K562 (cell line): ENCODE measurements at regions not wholly inside any gene's neighbourhood (a gene's known extent, or its start where the extent isn't known, plus 50 kb on each side); places are given as distances from the start of the nearest gene placed in this dataset.

Source experiments
- ATAC-seq: fragments of 200-7000 bp; cut with Tn5 transposase; 3 replicates; pipeline ENCODE4 v1.9.1; 2020; ENCODE audit warnings: moderate library complexity
- BruUV-seq: library from RNA; stranded (reverse); fragments of 400-500 nt; replicated peaks from 2 replicates; lab custom pipeline; 2021; lab: Mats Ljungman, UMichigan
- CTCF ChIA-PET: fragments of 300-600 bp; formaldehyde crosslinking; extraction: SDS; loops from one replicate; lab custom pipeline; 2021; ENCODE audit warnings: low intra/inter-chr PET ratio; lab: Yijun Ruan, JAX
- POLR2A ChIA-PET: fragments of 300-600, 350-650 bp; sonication (Branson Sonifier 250); formaldehyde crosslinking; extraction: SDS; loops from one replicate; lab custom pipeline; 2021; ENCODE audit warnings: antibody characterized with exemption, inconsistent platforms; lab: Yijun Ruan, JAX
- DNase-seq, 4 experiments: peaks; one replicate each; pipeline versions ENCODE4 v3.0.0 to v3.0.0-alpha.2; 2011 to 2018; ENCODE audit warnings: low spot score in 3 of 4, mixed read lengths in 3 of 4; ENCODE audit errors: extremely low read depth in 1 of 4
- FAIRE-seq: peaks from 2 replicates; lab custom pipeline; 2011; peaks lifted over from hg19 to GRCh38; lab: Jason Lieb, UNC
- H2AFZ ChIP-seq: 2 replicates; pipeline ENCODE4 v1.6.0; 2011; ENCODE audit warnings: low read depth, low read length, control low read depth, inconsistent platforms
- H3K27ac ChIP-seq: fragments of 200-600 bp; 3 replicates; pipeline ENCODE4 v1.8.0; 2011; ENCODE audit warnings: low read depth, mild to moderate bottlenecking, control low read depth, inconsistent platforms, low read length, moderate library complexity, mixed read lengths; ENCODE audit errors: extremely low read depth
- H3K27me3 ChIP-seq, 2 experiments: fragments of 300-600 bp in 1 of 2; 2 replicates in 1 of 2; 3 replicates in 1 of 2; pipeline versions ENCODE4 v1.6.0 to v1.8.0; 2011; ENCODE audit warnings: inconsistent platforms in 2 of 2, low read length in 2 of 2, mild to moderate bottlenecking in 1 of 2, mixed read lengths in 1 of 2, moderate library complexity in 1 of 2; ENCODE audit not compliant: control insufficient read depth in 2 of 2, insufficient read depth in 2 of 2
- H3K36me3 ChIP-seq: fragments of 300-600 bp; 3 replicates; pipeline ENCODE4 v1.8.0; 2011; ENCODE audit warnings: mild to moderate bottlenecking, low read length, inconsistent platforms; ENCODE audit not compliant: control insufficient read depth, insufficient read depth
- H3K4me1 ChIP-seq, 2 experiments: fragments of 200-600 bp in 1 of 2; replicated peaks in 1 of 2; 2 replicates in 1 of 2; 3 replicates in 1 of 2; pipeline versions ENCODE4 v1.5.1 to v1.8.0; 2011; ENCODE audit warnings: inconsistent platforms in 2 of 2, low read length in 2 of 2, mild to moderate bottlenecking in 1 of 2, mixed read lengths in 1 of 2, moderate library complexity in 1 of 2; ENCODE audit not compliant: control insufficient read depth in 2 of 2, insufficient read depth in 2 of 2
- H3K4me2 ChIP-seq: 2 replicates; pipeline ENCODE4 v1.6.1; 2011; ENCODE audit warnings: low read length, control low read depth, inconsistent platforms, mixed read lengths; ENCODE audit not compliant: insufficient read depth
- H3K4me3 ChIP-seq: fragments of 200-600 bp; sonication (generic), shearing (Covaris generic); 2 replicates; pipeline ENCODE4 v1.5.1; 2016; ENCODE audit warnings: control low read depth, inconsistent platforms
- H3K79me2 ChIP-seq: fragments of 200-600 bp; 3 replicates; pipeline ENCODE4 v1.8.0; 2011; ENCODE audit warnings: low read length, inconsistent platforms; ENCODE audit not compliant: control insufficient read depth, insufficient read depth
- H3K9ac ChIP-seq, 2 experiments: 2 replicates each; pipeline versions ENCODE4 v1.6.0 to v1.6.1; 2011; ENCODE audit warnings: low read depth in 2 of 2, low read length in 2 of 2, control low read depth in 1 of 2, inconsistent platforms in 1 of 2, mild to moderate bottlenecking in 1 of 2, mixed read lengths in 1 of 2; ENCODE audit not compliant: insufficient read depth in 1 of 2
- H3K9me1 ChIP-seq: one replicate; pipeline ENCODE4 v1.6.0; 2011; ENCODE audit warnings: inconsistent platforms, mild to moderate bottlenecking, low read length, moderate library complexity; ENCODE audit not compliant: control insufficient read depth, insufficient read depth
- H3K9me3 ChIP-seq: replicated peaks from 2 replicates; pipeline ENCODE4 v1.5.1; 2011; ENCODE audit warnings: low read depth, low read length, inconsistent platforms; ENCODE audit not compliant: control insufficient read depth, insufficient read depth
- H4K20me1 ChIP-seq: replicated peaks from 2 replicates; pipeline ENCODE4 v1.6.1; 2011; ENCODE audit warnings: low read length, inconsistent platforms, mixed read lengths; ENCODE audit not compliant: control insufficient read depth, insufficient read depth
- CCNT2 ChIP-seq: IDR thresholded peaks from 2 replicates; pipeline ENCODE4 v1.6.1; 2011; ENCODE audit warnings: borderline replicate concordance, low read depth, mild to moderate bottlenecking, moderate library complexity, mixed read lengths, low read length; ENCODE audit not compliant: insufficient read length; ENCODE audit errors: extremely low read depth
- TEAD2 ChIP-seq: fragments of 450-650 bp; IDR thresholded peaks from 2 replicates; pipeline ENCODE4 v1.6.1; 2016; ENCODE audit warnings: missing genetic modification characterization, control low read depth, missing compliant biosample characterization
- ZNF263 ChIP-seq: sonication (generic); formaldehyde crosslinking; IDR thresholded peaks from 2 replicates; pipeline ENCODE4 v1.8.0; 2022; ENCODE audit warnings: mild to moderate bottlenecking, missing genetic modification reagents, borderline replicate concordance
- ZNF41 ChIP-seq: fragments of 250-450 bp; sonication (Bioruptor Pico); conservative IDR thresholded peaks from 2 replicates; pipeline ENCODE4 v1.4.0; 2020; ENCODE audit warnings: mild to moderate bottlenecking
- ZNF79 ChIP-seq: fragments of 250-450 bp; sonication (Bioruptor Pico); IDR thresholded peaks from 2 replicates; pipeline ENCODE4 v1.4.0; 2020; ENCODE audit warnings: low read depth, mild to moderate bottlenecking, moderate library complexity
- WGBS: fragments of 100-300 bp; shearing (Covaris generic); methylation state at CpG from one replicate; pipeline ENCODE4 v1.1.6; 2016; ENCODE audit warnings: low coverage, mixed read lengths; ENCODE audit not compliant: insufficient coverage; ENCODE audit errors: missing lambda C conversion rate; 5-methylcytosine and 5-hydroxymethylcytosine counted together
- in situ Hi-C: fragments of 300-500 bp; cut with MboI; formaldehyde crosslinking; loops from 4 replicates; pipeline ENCODE4 v1.15.0; 2018; ENCODE audit warnings: inconsistent platforms, mixed read lengths
- intact Hi-C: fragments of 100-400 bp; cut with micrococcal nuclease; formaldehyde crosslinking; loops from 2 replicates; pipeline ENCODE4 v1.14.2; 2022

DNA sequence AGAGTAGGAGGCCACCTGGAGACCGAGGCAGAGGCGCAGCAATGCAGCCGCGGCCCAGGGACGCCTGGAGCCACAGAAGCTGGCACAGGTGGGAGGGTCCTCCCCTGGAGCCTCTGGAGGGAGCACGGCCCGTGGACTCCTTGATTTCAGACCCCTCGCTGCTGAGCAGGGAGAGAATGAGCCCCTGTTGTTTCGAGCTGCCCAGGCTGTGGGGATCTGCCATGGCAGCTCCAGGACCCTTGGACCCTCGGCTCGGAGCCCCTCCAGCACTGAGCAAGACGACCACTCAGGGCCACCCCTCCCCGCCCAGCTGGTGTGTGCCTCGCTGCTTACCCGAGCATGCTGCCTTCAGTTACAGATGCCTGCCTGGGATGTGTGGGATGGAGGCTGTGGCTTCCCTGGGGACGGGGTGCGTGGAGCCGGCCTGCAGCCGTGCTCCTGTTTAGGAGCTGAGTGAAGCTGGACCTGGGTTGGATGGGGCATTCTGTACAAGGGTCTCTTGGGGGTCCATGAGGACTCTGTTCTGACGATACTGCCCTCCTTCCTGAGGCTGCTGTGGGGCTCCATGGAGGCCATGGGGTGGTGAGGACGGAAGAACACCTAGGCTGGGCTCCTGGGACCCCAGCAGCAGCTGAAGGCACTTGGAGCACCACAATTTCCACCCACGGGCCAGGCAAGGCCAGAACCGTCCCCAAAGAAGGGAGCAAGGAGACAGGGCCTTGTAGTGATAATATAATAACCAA lies 115.1 kb upstream of the LPCAT1 start:
- no TSS peak for BruUV-seq
- Histone ChIP-seq H3K9me3 (no peaks in the 10 kb centered on the region), H4K20me1 (0 out of 2 replicates have a peak, but pooled peaks cover 4% of the 10 kb centered on the region), H3K79me2 (no peaks in the 10 kb centered on the region), H3K9ac (peak overlapping the region in 1 of 2 experiments; percentile 53; a peak in 1 of 4 replicates), H2AFZ (no peak overlapping the region), H3K27ac (no peak overlapping the region), H3K9me1 (no peaks in the 10 kb centered on the region), H3K4me2 (no peak overlapping the region), H3K36me3 (no peaks in the 10 kb centered on the region), H3K4me3 (no peak overlapping the region), H3K27me3 (peaks cover 25 to 55% of the 10 kb centered on the region in 2 experiments), H3K4me1 (peaks cover 0 to 48% of the 10 kb centered on the region in 2 experiments; a peak in 2 of 5 replicates)
- ChIA-PET POLR2A (interaction anchor here (1.5 kb wide), 1 partner anchor 16 kb away, joined by 3 read pairs; no protein-coding TSS in a partner anchor), CTCF (interaction anchor here (1.2 kb wide), 1 partner anchor 159 kb away, joined by 4 read pairs; no protein-coding TSS in a partner anchor)
- 14% methylated on average over 23 of the region's 23 CpGs for WGBS
- in situ Hi-C loops (loop anchor here (25.0 kb wide), 1 partner anchor 702 kb away; no protein-coding TSS in a partner anchor), intact Hi-C loops (no loop called here)
- ATAC-seq (no peak), FAIRE-seq (no peak), DNase-seq (peak in 2 of 4 experiments; percentile 3 to 5)
- TF ChIP-seq ZNF263 (0 out of 2 replicates have a peak, but pooled peaks have one; percentile 26), CCNT2 (no peak), ZNF79 (CRISPR knock-in tag) (no peak), ZNF41 (no peak), TEAD2 (tag) (no peak)
